Upper lobe of left lung (tissue), 4 donors: ENCODE measurements at regions not wholly inside any gene's neighbourhood (a gene's known extent, or its start where the extent isn't known, plus 50 kb on each side); places are given as distances from the start of the nearest gene placed in this dataset.

Experiments
- CTCF ChIP-seq, 6 experiments: fragments of 450-650 bp in 4 of 6; fragments of 200-600 bp in 2 of 6; sonication (generic) in 2 of 6; IDR thresholded peaks; one replicate each; pipeline ENCODE4 v1.5.1; 2016 to 2019; ENCODE audit warnings: antibody characterized with exemption in 6 of 6
- EP300 ChIP-seq, 4 donors: sonication (generic); formaldehyde crosslinking; IDR thresholded peaks; one replicate each; pipeline ENCODE4 v1.5.1; 2017; ENCODE audit warnings: antibody characterized with exemption in 4 of 4, control low read depth in 2 of 4

- TF ChIP-seq CTCF (IDR thresholded peaks at IDR 0.05), result no peak
- no peak for TF ChIP-seq EP300 (IDR thresholded peaks at IDR 0.05)
Observed at GRCh38 chr22:48055827-48056226, 1293.4 kb downstream of the TBC1D22A start.
